ENCODE measurements at regions not wholly inside any gene's neighbourhood (a gene's known extent, or its start where the extent isn't known, plus 50 kb on each side); places are given as distances from the start of the nearest gene placed in this dataset.

DNA sequence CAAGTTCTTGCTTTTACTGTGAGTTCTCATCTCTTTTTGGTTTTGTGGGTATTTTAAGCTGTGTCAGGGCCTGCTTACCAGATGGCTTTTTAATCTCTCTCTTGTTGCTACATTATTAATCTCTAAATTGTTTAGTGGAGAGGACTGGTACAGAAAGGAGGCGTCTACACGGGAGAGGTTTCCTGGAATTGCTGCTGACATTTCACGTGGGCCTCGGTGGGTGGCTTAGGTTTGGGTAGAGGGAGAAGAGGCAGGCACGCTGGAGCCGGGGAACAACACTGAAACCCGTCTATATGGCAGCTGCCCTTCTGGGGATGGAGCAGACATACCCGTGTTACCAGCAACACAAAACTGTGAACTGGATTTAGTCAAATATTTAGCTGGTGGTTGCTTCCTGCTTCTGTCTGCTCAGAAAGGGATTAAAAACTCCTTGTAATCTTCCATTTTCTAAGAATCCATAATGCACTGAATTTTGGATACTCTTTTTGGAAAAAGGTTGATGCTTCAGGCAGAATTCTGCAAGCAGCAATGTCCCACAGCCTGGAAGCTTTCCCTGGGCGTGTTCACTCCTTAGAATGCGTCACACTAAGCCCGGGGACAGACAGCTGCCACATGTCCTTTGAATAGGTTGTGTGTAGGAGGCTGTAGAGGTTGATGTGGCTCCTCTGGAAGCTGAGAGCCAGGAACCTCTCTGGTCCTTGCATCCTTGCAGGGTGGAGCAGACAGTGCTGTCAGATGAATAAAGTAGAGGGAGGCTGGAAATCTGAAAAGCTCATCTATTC lies 199.8 kb upstream of the GATB start:
- DNase-seq = no peak

DNA sequence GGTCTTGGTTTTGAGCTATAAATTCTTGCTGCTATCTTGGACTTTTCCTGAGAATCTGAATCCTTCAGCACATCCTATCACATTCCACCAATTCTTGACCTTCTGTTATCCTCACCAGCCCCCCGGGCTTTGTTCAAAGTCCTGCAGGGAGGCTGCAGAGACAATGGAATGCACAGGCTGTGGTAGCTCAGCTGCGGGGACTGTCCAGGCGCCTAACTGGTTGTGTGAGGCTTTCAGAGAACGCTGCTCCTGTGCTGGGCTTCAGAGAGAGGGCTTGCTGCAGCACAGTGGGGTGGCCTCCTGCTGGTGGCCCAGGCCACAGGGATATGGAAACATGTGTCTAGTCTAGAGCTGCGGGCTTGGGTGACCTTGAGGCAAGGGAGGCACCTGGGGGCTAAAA lies 196.3 kb upstream of the GATB start:
- DNase-seq = no peak

DNA sequence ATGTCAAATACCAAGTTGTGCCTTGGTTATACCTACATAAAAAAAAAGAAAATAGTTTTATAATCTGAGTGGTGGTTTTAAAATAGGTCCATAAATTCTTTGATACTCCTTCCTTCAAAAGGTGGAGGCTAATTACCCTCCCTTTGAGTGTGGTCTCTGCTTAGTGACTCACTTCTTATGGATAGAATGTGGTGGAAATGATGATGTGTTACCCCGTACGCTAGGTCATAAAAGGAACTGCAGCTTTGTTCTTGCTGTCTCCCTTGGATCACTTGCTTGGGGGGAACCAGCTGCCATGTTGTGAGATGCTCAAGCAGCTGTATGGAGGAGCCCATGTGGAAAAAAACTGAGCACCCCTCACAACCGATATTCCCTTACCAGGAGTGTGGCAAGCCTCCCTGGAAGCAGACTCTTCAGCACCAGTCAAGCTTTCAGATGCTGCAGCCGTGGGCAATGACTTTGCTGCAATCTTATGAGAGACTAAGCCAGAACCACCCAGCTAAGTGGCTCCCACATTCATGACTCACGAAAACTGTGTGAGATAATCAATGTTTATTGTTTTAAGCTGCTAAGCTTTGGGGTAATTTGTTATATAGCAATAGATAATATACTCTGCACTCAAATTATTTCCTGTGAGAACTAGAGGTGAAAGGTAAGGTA lies 195.0 kb upstream of the GATB start:
- no peak for DNase-seq

DNA sequence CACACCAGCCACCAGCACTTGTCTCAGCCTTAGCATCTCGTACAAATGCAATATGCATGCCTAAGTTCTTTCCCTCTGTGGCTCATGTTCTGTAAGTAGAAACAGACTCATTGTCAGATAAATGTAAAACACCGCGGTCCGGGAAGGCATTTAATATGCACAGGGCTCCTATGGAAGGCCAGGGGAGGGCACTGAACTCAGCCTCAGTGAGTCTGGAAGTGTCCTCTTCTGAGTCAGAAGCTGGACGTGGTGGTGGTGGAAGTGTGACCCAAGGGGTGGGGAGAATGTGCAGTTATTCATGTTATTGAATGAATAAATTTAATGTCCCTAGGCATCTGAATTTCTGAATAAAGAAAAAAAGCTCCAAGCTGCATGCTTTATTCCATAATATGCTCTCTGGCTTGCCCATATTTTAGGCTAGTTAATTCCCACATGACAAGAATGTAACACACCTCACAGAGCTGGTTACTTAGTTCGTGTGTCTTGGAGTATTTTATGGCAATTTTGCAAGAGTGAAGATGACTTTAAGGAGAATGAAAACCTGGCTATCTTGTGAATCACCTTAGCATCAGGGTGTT lies 193.1 kb upstream of the GATB start:
- no peak for DNase-seq

DNA sequence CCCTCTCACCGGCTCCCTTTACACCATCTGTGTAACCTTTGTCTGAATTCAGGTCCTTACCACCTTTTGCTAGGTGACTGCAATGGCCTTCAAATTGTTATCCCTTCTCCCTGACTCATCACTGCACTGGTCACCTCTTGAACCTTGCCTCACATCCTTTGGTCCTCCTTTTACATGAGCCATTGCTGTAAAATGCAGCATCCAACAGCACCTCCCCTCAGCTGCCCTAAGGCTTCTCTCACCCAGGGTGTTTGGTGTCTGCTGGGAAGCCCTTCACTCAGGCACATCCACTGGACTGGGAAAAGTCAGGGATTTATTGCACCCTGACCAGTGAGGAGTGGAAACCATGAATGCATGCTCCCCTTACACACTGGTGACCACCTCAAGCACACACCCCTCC lies 192.5 kb upstream of the GATB start:
- no peak for DNase-seq

DNA sequence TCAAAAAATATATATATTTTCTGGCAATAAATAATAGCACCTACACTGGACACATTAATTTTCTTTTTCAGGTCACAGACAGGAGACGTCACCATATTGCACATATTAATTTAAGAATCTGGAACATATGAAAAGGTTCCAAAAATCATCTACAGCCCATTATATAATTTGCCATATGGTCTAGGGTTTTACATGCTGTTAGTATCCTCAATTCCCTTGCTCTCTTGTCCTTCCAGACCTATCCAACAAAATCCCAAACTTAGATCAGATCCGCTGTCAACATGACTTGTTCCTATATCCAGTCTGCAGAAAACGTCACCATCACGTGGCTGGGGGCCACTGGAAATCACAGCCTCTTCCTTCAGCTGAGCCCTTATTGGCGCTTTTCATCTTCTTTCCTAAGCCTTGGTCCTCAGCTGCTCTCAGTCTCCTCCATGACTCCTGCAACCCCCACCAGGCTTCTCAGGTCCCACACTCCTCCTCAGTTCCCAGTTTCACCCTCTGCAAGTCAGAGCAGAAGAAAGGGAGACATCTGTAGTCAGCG lies 192.0 kb upstream of the GATB start:
- no peak for DNase-seq

DNA sequence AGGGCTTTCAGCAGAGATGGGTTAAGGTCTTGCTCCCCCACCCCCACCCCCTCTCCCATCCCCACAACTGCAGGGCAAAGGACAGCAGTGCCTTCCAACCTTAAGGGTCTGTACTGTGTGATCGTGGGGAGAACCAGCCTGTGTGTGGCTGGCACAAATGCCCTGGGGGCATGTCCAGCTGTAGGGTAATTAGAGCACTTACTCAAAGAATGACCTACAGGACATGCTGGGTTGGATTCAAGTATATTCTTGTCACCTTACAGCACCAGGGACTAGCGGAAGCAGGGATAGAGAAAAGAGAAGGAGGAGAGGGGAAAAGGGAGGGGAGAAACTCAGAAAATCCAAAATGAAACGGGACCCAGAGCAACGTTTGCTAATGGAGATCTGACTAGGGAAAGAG lies 191.3 kb upstream of the GATB start:
- no peak for DNase-seq

DNA sequence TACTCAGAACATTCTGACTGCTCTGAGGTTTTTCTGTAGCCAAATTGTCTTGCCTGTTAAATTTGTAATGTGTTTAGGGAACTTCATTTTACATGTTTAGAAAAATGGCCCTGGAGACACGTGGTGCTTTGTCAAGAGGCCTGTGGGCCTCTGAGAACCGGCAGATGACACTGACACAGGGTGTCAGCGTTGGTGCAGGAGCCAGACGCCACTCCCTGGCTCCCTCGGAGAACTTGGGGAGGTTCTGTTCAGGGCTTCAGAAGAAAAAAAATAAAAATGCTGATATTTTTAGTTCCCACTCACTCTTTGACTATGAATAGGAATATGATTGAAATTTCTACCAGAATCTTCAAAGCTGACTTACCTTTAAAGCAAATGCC lies 190.9 kb upstream of the GATB start:
- DNase-seq = no peak

DNA sequence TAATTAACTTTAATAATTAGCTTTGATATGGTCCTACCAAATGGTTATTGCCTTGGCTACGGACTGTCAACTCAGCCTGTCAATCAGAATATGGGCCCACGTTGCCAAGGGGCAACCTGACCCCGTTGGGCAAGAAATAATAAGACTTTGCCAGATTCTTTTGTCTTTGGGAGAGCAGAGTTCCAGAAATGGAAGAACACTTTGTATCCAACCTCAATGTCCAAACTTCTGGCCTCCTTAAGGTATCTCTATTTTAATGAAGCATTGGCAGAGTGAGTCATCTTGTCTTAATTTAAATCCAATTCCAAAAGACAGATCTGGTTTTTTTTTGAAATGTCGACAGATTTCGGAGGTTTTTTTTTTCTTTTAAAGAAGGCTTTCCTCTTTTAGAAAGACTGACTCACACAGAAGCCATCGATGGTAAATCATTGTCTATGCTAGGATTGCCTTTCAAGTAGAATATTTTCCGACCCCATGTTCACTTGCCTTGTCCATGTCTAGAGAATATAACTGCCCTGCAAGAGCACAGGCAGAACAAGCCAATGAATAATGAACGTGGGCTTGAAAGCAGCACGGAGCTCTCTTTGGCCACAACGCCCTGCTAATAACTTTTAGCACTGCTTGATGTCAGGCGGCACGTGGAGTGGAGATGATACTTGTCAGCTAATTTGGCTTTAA lies 190.3 kb upstream of the GATB start:
- no peak for DNase-seq

DNA sequence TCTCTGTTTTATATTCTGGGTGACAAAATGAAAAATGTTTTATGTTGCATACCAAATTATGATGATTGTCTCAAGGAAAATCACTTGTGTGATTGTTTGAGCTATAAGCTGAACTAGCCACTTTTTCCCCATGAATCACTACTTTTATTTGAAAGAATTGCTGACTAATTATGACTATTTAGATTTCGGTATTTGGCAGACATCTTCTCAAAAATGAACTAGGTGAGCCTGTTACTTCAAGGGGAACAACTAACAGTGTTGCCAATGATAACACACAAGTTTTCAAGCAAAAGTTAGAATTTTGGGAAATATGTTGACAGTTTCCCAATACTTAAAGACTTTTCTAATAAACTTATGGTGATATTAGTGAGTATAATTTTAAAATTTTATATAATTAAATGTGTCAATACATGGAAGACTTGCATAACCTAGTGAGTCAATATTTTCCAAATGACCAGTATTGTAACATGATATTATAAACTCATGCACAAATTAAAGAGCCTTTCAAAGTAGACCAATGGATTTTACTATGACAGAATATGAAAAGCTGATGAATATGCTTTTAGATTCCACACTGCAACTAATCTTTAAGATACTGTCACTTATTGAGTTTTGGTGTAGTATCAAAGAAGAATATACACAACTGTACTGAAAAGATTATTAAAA lies 187.7 kb upstream of the GATB start:
- no peak for DNase-seq

DNA sequence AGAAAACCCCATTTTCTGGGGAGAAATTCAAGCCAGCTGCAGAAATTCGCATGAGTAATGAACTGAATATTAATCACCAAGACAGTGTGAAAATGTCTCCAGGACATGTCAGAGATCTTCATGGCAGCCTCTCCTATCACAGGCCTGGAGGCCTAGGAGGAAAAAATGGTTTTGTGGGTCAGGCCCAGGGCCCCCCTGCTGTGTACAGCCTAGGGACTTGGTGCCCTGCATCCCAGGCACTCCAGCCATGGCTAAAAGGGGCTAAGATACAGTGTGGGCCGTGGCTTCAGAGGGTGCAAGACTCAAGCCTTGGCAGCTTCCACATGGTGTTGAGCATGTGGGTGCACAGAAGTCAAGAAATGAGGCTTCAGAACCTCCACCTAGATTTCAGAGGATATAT lies 185.9 kb upstream of the GATB start:
- DNase-seq = no peak

DNA sequence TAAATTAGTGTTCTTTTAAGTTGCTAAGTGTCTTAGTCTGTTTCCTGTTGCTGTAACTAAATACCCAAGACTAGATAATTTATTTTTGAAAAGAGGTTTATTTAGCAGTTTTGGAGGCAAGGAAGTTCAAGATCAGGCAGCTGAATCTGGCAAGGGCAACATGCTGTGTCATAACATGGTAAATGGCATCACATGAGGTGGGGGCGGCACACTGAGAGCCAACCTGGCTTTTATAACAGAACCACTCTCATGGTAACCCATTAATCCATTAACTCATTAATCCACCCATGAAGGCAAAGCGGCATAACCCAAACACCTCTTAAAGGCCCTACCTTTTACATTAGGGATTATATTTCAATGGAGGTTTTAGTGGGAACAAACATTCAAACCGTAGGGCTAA lies 182.2 kb upstream of the GATB start:
- DNase-seq = peak; percentile 6

DNA sequence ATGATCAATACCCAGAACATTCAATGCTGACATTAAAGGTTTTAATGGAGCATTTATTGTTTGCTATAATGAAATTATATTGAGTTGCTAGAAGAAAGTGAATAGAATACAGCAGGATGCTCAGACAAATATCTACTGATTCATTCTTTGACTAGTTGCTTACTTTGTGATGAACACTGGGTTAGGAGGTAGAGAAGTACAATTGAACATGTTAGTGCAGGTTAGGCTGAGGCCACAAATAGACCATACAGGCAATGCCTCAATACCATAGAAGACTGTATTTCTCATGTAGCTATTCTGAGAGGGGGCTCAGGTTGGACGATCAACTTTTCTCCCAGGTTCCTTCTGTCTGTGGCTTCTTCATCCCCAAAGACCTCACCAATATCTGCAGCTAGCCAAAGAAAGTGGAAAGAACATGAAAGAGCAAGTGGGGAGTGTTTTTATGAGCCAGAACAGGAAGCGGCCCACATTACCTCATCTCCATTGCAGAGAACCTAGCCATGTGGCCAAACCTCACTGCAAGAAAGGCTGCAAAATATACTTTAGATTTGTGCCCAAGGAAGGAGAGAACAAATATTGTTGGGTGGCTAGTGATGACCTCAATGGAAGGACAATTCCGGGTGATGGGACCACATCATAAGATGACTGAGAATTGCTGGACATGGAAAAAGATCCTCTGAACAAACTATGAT lies 180.3 kb upstream of the GATB start:
- no peak for DNase-seq

DNA sequence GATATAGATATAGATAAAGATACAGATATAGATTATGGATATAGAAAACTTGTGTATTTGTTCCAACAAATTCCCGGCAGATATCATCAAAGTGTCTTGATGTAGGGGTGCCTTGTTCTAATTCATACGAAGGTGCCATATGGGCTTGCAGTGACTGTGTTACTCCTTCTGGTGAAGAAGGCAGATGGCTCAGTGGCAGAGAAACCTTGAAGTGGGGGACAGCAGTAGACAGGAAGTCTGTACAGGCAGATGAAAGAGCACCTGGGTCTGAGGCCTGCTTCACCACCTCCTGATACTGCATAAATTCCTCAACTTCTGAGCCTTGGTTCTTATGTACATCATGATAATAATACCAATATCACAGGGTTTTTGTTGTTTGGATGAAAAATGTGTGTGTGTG lies 179.5 kb upstream of the GATB start:
- DNase-seq = no peak

DNA sequence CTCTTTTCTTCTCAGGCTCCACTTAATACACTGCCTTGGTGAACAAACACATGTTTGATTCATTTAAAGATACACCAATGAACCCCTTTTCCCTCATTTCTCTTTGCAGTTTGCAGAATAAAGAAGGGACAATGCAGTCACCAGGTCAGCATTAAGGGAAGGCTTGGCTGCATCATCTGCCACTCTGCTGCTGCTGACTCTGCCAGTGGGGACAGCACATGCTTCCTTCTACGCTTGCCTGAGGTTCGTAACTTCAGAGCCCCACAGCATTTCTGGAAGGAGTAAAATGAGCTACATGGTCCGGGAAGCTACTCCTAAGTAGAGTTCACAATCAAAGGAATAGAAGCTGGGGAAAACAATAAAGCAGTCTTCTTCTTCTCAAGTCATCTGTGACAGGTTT lies 178.9 kb upstream of the GATB start:
- DNase-seq = no peak

DNA sequence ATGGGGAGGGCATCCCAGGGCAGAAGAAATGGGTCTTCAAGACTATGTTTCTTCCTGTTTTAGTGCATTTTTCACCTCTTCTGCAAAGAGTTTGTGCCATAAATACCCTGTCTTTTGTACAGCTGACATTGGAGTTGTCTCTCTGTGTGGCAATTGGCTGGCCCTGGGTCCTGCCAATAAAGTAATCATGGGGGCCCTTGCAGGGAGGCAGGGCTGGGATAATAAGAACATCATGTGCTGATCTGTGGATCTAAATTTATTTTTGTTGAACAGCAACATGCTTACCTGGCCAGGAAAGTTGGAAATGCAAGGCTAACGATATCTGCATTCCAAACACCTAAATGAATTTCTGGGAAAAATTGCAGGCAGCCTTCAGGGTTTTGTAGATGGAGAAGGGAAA lies 174.6 kb upstream of the GATB start:
- DNase-seq = no peak

DNA sequence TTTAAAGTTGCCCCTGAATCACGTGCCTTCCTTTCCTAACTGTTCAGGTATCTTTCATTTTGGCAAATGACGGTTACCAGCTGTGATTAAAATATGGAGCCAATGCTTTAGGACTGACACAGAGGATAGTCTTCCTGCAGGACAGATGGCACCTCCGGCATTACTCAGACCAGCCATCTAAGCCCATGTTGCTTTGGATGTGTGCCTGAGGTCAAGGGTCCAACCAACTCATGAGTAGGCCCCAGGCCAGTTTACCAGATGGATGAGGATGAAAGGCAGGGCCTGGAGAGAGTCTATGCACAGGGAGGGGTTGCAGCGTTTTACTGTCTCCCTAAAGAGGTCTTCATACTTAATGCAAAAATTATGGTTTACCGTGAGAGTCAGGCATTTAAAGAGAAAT lies 174.0 kb upstream of the GATB start:
- no peak for DNase-seq

DNA sequence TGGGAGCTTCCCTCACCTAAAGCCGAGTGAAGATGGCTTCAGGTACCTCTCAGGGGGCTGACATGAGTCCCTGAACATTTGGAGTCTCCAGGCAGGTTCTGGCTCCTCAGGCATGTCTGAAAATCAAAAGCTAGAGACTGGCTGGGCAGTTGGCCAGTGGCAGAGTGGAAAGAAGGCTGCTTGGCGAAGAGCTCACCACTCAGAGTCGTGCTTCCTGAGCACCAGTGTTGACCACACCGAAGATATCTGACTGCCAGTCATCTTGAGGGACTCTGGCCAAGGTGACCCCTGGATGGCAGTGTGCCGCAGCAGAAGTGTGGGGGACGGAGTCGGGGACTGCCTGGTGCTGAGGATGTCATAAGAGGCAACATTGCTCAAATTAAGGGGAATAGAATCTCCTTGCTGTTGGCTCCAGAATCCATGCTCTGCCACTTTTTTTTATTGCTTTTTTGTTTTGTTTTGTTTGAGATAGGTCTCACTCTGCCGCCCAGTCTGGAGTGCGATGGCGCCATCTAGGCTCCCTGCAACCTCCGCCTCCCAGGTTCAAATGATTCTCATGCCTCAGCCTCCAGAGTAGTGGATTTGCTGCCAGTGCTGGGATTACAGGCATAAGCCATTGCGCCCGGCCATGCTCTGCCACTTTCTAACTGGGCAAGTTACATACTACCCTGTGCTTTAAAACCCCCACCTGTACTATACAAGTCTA lies 172.5 kb upstream of the GATB start:
- DNase-seq = no peak

DNA sequence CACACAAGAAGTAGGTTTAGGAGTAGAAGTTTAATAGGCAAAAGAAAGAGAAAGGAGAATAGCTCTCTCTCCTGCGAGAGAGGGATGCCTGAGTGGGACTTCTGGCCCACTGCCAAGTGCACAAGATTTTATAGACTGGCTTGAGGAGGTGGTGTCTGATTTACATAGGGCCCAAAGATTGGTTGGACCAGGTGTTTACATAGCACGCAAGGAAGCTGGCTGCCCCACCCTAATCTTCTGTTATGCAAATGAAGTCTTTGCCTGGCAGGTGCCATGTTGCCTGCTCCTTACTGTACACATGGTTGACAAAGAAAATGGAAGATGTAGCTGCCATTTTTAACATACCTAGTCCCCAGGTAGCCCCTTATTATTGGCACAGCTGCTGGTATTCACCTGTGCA lies 170.8 kb upstream of the GATB start:
- DNase-seq = no peak

DNA sequence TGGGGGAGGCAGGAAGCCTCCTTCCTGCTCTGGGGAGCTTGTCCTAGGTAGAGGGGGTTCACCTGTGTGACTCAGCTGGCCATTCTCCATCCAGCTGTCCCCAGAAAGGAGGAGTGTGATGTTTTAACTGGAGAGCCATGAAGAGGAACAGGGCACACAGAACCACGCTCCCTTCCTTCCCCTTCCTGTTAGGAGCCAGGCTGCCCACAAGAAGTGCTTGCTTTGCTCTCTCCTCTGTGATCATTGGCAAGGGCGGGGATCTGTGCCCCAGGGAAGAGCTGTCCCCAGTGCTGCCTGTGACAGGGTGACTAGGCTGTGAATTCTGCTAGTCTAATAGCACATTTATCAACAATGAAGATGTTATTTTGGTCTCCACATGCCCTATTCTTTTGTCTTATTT lies 169.6 kb upstream of the GATB start:
- no peak for DNase-seq

DNA sequence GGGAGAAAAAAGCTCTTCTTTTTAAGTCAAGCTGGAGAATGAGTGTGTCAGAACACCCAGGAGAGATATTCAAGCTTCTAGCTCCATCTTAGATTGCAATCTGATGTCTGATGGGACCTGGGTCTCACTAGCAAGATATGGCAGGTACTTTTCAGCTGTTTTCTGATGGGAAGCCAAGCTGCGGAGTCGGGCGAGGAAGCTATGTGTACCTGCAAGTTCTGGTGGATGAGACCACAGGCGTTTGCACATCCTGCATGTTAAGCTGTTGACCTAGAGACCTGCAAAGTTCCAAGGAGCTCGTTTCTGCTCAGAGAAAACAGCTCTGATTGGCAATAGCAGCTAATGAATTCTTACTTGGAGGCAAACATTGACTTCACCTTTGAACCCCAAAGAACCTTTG lies 167.3 kb upstream of the GATB start:
- no peak for DNase-seq

DNA sequence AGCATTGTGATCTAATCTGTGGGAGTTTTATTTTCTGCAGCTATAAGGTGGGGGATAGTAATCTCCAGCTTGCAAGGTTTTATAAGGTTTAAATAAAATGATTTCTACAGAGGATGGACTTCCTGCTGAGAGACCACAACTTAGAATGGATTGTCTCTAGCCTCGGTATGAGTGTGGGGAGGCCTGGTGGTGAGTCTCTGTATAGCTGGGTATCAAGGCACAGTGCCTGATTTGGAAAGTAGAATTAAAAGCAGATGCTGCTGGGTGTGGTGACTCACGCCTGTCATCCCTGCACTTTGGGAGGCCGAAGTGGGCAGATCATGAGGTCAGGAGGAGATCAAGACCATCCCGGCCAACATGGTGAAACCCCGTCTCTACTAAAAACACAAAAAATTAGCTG lies 162.0 kb upstream of the GATB start:
- DNase-seq = no peak
